ENCODE measurements at regions not wholly inside any gene's neighbourhood (a gene's known extent, or its start where the extent isn't known, plus 50 kb on each side); places are given as distances from the start of the nearest gene placed in this dataset.

DNA sequence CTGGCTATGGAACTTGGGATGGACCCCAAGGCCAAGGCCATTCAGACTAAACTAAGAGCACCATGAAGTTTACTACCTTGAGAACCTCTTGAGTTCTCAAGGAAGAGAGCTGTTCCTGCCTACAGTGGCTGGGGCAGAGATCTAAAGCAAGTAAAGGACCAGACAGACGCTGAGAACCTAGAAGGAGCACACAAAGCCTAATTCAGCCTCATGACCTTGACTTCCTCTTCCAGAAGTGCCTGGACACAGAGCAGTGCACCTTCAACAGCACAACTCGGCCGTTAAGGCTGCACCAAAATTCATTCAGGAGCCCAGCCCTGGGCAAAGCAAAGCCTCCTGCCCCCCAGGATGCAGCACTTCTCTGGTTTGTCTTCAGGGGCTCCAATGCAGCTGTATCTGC, 82.9 kb upstream of the AKIP1 start:
- TF ChIP-seq GATA3 (IDR thresholded peaks at IDR 0.05; ENCODE audit: low read depth, low read length) (no peak), GATA2 (IDR thresholded peaks at IDR 0.05; ENCODE audit: low read depth, low read length) (no peak)

Measured in SH-SY5Y (cell line).